Sigmoid colon (tissue), 6 donors: ENCODE measurements at regions not wholly inside any gene's neighbourhood (a gene's known extent, or its start where the extent isn't known, plus 50 kb on each side); places are given as distances from the start of the nearest gene placed in this dataset.

ENCODE experiments used
- DNase-seq: peaks from one replicate; pipeline ENCODE4 v3.0.0-alpha.2; 2019
- H3K27ac ChIP-seq, 4 donors: fragments of 200-600 bp; sonication (generic); one replicate each; pipeline ENCODE4 v1.5.1; 2016 to 2019; ENCODE audit warnings: mild to moderate bottlenecking in 1 of 4
- H3K27me3 ChIP-seq, 3 donors: fragments of 200-600 bp; sonication (generic); one replicate each; pipeline ENCODE4 v1.5.1; 2019; ENCODE audit warnings: mild to moderate bottlenecking in 1 of 3
- H3K36me3 ChIP-seq, 4 donors: fragments of 200-600 bp; sonication (generic); one replicate each; pipeline ENCODE4 v1.5.1; 2016 to 2019
- H3K4me1 ChIP-seq, 4 donors: fragments of 200-600 bp; sonication (generic); one replicate each; pipeline ENCODE4 v1.5.1; 2017 to 2019
- H3K4me3 ChIP-seq, 4 donors: fragments of 200-600 bp; sonication (generic); one replicate each; pipeline ENCODE4 v1.5.1; 2017 to 2019; ENCODE audit warnings: mild to moderate bottlenecking in 2 of 4, moderate library complexity in 1 of 4
- H3K9me3 ChIP-seq, 4 donors: fragments of 200-600 bp in 3 of 4; sonication (generic) in 3 of 4; one replicate each; pipeline versions ENCODE4 v1.5.1 to v1.6.1; 2013 to 2019
- CTCF ChIP-seq, 4 experiments: fragments of 450-650 bp in 3 of 4; fragments of 200-600 bp in 1 of 4; IDR thresholded peaks; one replicate each; pipeline ENCODE4 v1.5.1; 2016 to 2019; ENCODE audit warnings: antibody characterized with exemption in 4 of 4, mild to moderate bottlenecking in 3 of 4, moderate library complexity in 2 of 4
- EP300 ChIP-seq, 4 donors: sonication (generic); formaldehyde crosslinking; IDR thresholded peaks; one replicate each; pipeline ENCODE4 v1.6.1; 2017; ENCODE audit warnings: antibody characterized with exemption in 4 of 4
- POLR2A ChIP-seq, 2 donors: fragments of 450-650 bp; IDR thresholded peaks; one replicate each; pipeline ENCODE4 v1.6.1; 2016; ENCODE audit warnings: antibody characterized with exemption in 2 of 2, mild to moderate bottlenecking in 2 of 2, moderate library complexity in 2 of 2
- POLR2AphosphoS5 ChIP-seq, 4 donors: sonication (generic); formaldehyde crosslinking; IDR thresholded peaks; one replicate each; pipeline ENCODE4 v1.6.1; 2017; ENCODE audit warnings: antibody characterized with exemption in 4 of 4
- WGBS, 2 donors: extraction: QIAGEN DNeasy Blood & Tissue Kit; methylation state at CpG; one replicate each; pipeline ENCODE4 v1.1.7; 2013; 5-methylcytosine and 5-hydroxymethylcytosine counted together
- intact Hi-C: fragments of 100-400 bp; cut with DNase I; formaldehyde crosslinking; loops from one replicate; pipeline ENCODE4 v1.15.1; 2023
- donor health status: healthy with polysubstance abuse.
- donor health status: healthy.

GRCh38 chr1:67952071-67952470, 98.4 kb downstream of the DIRAS3 start:
- intact Hi-C loops = no loop called here
- H3K27me3 ChIP-seq = no peaks in the 10 kb centered on the region
- 76 to 83% methylated on average over 1 of the region's 1 CpG for WGBS, 2 donors
- H3K27ac ChIP-seq = no peak overlapping the region
- H3K9me3 ChIP-seq = no peaks in the 10 kb centered on the region
- peaks cover 0 to 28% (median 2%) of the 10 kb centered on the region in 4 donors for H3K4me1 ChIP-seq
- no peak for TF ChIP-seq CTCF (IDR thresholded peaks at IDR 0.05)
- TF ChIP-seq POLR2AphosphoS5 (IDR thresholded peaks at IDR 0.05) = no peak
- TF ChIP-seq POLR2A (IDR thresholded peaks at IDR 0.05) = no peak
- TF ChIP-seq EP300 (IDR thresholded peaks at IDR 0.05) = no peak
- H3K36me3 ChIP-seq = no peaks in the 10 kb centered on the region
- H3K4me3 ChIP-seq = no peak overlapping the region
- DNase-seq = no peak

- H3K4me3 ChIP-seq = no peak overlapping the region
- H3K27me3 ChIP-seq = no peaks in the 10 kb centered on the region
- intact Hi-C loops = no loop called here
- no peak overlapping the region for H3K27ac ChIP-seq
- TF ChIP-seq CTCF (IDR thresholded peaks at IDR 0.05) = no peak
- no peak for TF ChIP-seq POLR2A (IDR thresholded peaks at IDR 0.05)
- TF ChIP-seq EP300 (IDR thresholded peaks at IDR 0.05) = no peak
- no peak for TF ChIP-seq POLR2AphosphoS5 (IDR thresholded peaks at IDR 0.05)
- DNase-seq = no peak
- H3K36me3 ChIP-seq = no peaks in the 10 kb centered on the region
- H3K9me3 ChIP-seq = no peaks in the 10 kb centered on the region
- WGBS, 2 donors = 96 to 97% methylated on average over 1 of the region's 1 CpG
- peaks cover 0 to 24% (median 7%) of the 10 kb centered on the region in 4 donors for H3K4me1 ChIP-seq
Measured at GRCh38 chr1:67951014-67951413, 99.4 kb downstream of the DIRAS3 start.

- Histone ChIP-seq H3K9me3 (no peaks in the 10 kb centered on the region), H3K27ac (no peak overlapping the region), H3K36me3 (no peaks in the 10 kb centered on the region), H3K27me3 (no peaks in the 10 kb centered on the region), H3K4me1 (peaks cover 0 to 31% (median 13%) of the 10 kb centered on the region in 4 donors), H3K4me3 (no peak overlapping the region)
- WGBS, 2 donors = 84% methylated on average over 4 of the region's 4 CpGs
- DNase-seq = no peak
- intact Hi-C loops = no loop called here
- TF ChIP-seq EP300 (IDR thresholded peaks at IDR 0.05) = no peak
- no peak for TF ChIP-seq CTCF (IDR thresholded peaks at IDR 0.05)
- no peak for TF ChIP-seq POLR2AphosphoS5 (IDR thresholded peaks at IDR 0.05)
- no peak for TF ChIP-seq POLR2A (IDR thresholded peaks at IDR 0.05)
Measured at GRCh38 chr1:67948151-67949080, 102.0 kb downstream of the DIRAS3 start.

- H3K4me3 ChIP-seq = no peak overlapping the region
- TF ChIP-seq POLR2AphosphoS5 (IDR thresholded peaks at IDR 0.05) = no peak
- no peak for TF ChIP-seq CTCF (IDR thresholded peaks at IDR 0.05)
- no peak for TF ChIP-seq EP300 (IDR thresholded peaks at IDR 0.05)
- TF ChIP-seq POLR2A (IDR thresholded peaks at IDR 0.05) = no peak
- H3K27me3 ChIP-seq = no peaks in the 10 kb centered on the region
- H3K36me3 ChIP-seq = no peaks in the 10 kb centered on the region
- no peak for DNase-seq
- peaks cover 0 to 31% (median 13%) of the 10 kb centered on the region in 4 donors for H3K4me1 ChIP-seq
- H3K27ac ChIP-seq = no peak overlapping the region
- intact Hi-C loops = no loop called here
- WGBS, 2 donors = 64 to 85% methylated on average over 7 of the region's 7 CpGs
- no peaks in the 10 kb centered on the region for H3K9me3 ChIP-seq
Measured at GRCh38 chr1:67947114-67947513, 103.3 kb downstream of the DIRAS3 start.
